ENCODE measurements at regions not wholly inside any gene's neighbourhood (a gene's known extent, or its start where the extent isn't known, plus 50 kb on each side); places are given as distances from the start of the nearest gene placed in this dataset.

GRCh38 chr12:39240587-39240986 is 202.3 kb downstream of the KIF21A start:
- FAIRE-seq (no peak), DNase-seq (ENCODE audit: extremely low spot score, insufficient read length, low read depth) (no peak)

GRCh38 chr12:39239490-39240486 is 203.1 kb downstream of the KIF21A start:
- DNase-seq (ENCODE audit: extremely low spot score, insufficient read length, low read depth) (no peak), FAIRE-seq (no peak)

- DNase-seq (ENCODE audit: extremely low spot score, insufficient read length, low read depth) (no peak), FAIRE-seq (no peak)
These were observed 205.9 kb downstream of the KIF21A start for GRCh38 chr12:39237004-39237403.

GRCh38 chr12:39235990-39236767 is 206.7 kb downstream of the KIF21A start:
- FAIRE-seq: no peak

GRCh38 chr12:39230086-39230485 is 212.8 kb downstream of the KIF21A start:
- no peak for FAIRE-seq

More at GRCh38 chr12:39235990-39236767, 206.7 kb downstream of the KIF21A start:
- DNase-seq (ENCODE audit: extremely low spot score, insufficient read length, low read depth): no peak

GRCh38 chr12:39227218-39227617 is 215.7 kb downstream of the KIF21A start:
- FAIRE-seq: no peak
- DNase-seq (ENCODE audit: extremely low spot score, insufficient read length, low read depth): no peak

More at GRCh38 chr12:39230086-39230485, 212.8 kb downstream of the KIF21A start:
- no peak for DNase-seq (ENCODE audit: extremely low spot score, insufficient read length, low read depth)

- FAIRE-seq: no peak
- no peak for DNase-seq (ENCODE audit: extremely low spot score, insufficient read length, low read depth)
These were observed 217.9 kb downstream of the KIF21A start for GRCh38 chr12:39224971-39225370.

GRCh38 chr12:39205969-39206368 is 237.0 kb downstream of the KIF21A start:
- no peak for DNase-seq (ENCODE audit: extremely low spot score, insufficient read length, low read depth)
- peak; percentile 44 for FAIRE-seq

GRCh38 chr12:39199351-39199750 is 243.6 kb downstream of the KIF21A start:
- no peak for FAIRE-seq

GRCh38 chr12:39188689-39189088 is 254.2 kb downstream of the KIF21A start:
- no peak for DNase-seq (ENCODE audit: extremely low spot score, insufficient read length, low read depth)
- FAIRE-seq: no peak

More at GRCh38 chr12:39199351-39199750, 243.6 kb downstream of the KIF21A start:
- no peak for DNase-seq (ENCODE audit: extremely low spot score, insufficient read length, low read depth)

- FAIRE-seq: no peak
These were observed 256.2 kb downstream of the KIF21A start for GRCh38 chr12:39186744-39187143.

GRCh38 chr12:39178837-39179236 is 264.1 kb downstream of the KIF21A start:
- FAIRE-seq (no peak), DNase-seq (ENCODE audit: extremely low spot score, insufficient read length, low read depth) (no peak)

More at GRCh38 chr12:39186744-39187143, 256.2 kb downstream of the KIF21A start:
- DNase-seq (ENCODE audit: extremely low spot score, insufficient read length, low read depth): no peak

GRCh38 chr12:39176356-39176755 is 266.6 kb downstream of the KIF21A start:
- no peak for FAIRE-seq

GRCh38 chr12:39173726-39174125 is 268.3 kb upstream of the CPNE8 start:
- no peak for DNase-seq (ENCODE audit: extremely low spot score, insufficient read length, low read depth)
- no peak for FAIRE-seq

More at GRCh38 chr12:39176356-39176755, 266.6 kb downstream of the KIF21A start:
- no peak for DNase-seq (ENCODE audit: extremely low spot score, insufficient read length, low read depth)

GRCh38 chr12:39165338-39165737 is 259.9 kb upstream of the CPNE8 start:
- DNase-seq (ENCODE audit: extremely low spot score, insufficient read length, low read depth): no peak
- FAIRE-seq: no peak

GRCh38 chr12:39161465-39162085 is 256.2 kb upstream of the CPNE8 start:
- no peak for DNase-seq (ENCODE audit: extremely low spot score, insufficient read length, low read depth)
- no peak for FAIRE-seq

- FAIRE-seq (no peak), DNase-seq (ENCODE audit: extremely low spot score, insufficient read length, low read depth) (no peak)
These were observed 252.4 kb upstream of the CPNE8 start for GRCh38 chr12:39157696-39158342.

- no peak for DNase-seq (ENCODE audit: extremely low spot score, insufficient read length, low read depth)
- no peak for FAIRE-seq
These were observed 240.0 kb upstream of the CPNE8 start for GRCh38 chr12:39145175-39145999.

- FAIRE-seq (no peak), DNase-seq (ENCODE audit: extremely low spot score, insufficient read length, low read depth) (no peak)
These were observed 239.2 kb upstream of the CPNE8 start for GRCh38 chr12:39144613-39145061.
